ENCODE measurements at regions not wholly inside any gene's neighbourhood (a gene's known extent, or its start where the extent isn't known, plus 50 kb on each side); places are given as distances from the start of the nearest gene placed in this dataset.

- no peak for TF ChIP-seq POLR2A (IDR thresholded peaks at IDR 0.05)
- no peak for TF ChIP-seq EP300 (IDR thresholded peaks at IDR 0.05)
Measured at GRCh38 chr2:167424221-167424620, 535.9 kb downstream of the XIRP2 start.
